HCT116 (cell line): ENCODE measurements at regions not wholly inside any gene's neighbourhood (a gene's known extent, or its start where the extent isn't known, plus 50 kb on each side); places are given as distances from the start of the nearest gene placed in this dataset.

ENCODE experiments used
- ATF3 ChIP-seq: IDR thresholded peaks from 2 replicates; pipeline ENCODE4 v1.6.1; 2012
- CTCF ChIP-seq, 3 experiments: fragments of 200-600 bp in 1 of 3; sonication (generic) in 1 of 3; IDR thresholded peaks in 2 of 3; conservative IDR thresholded peaks in 1 of 3; 2 replicates each; pipeline ENCODE4 v1.5.1; 2012 to 2017; ENCODE audit warnings: low read depth in 2 of 3, low read length in 2 of 3, antibody characterized with exemption in 1 of 3, borderline replicate concordance in 1 of 3, control low read depth in 1 of 3, mild to moderate bottlenecking in 1 of 3, mixed read lengths in 1 of 3, mixed run types in 1 of 3, moderate library complexity in 1 of 3; ENCODE audit not compliant: insufficient read depth in 1 of 3
- EZH2 ChIP-seq: fragments of 200-600 bp; sonication (generic); IDR thresholded peaks from 2 replicates; pipeline ENCODE4 v1.6.1; 2017; ENCODE audit warnings: antibody characterized with exemption, mixed run types
- POLR2A ChIP-seq: IDR thresholded peaks from 2 replicates; pipeline ENCODE4 v1.7.0; 2011; ENCODE audit warnings: borderline replicate concordance; ENCODE audit not compliant: insufficient read depth, insufficient read length; ENCODE audit errors: extremely low read depth
- POLR2AphosphoS5 ChIP-seq: IDR thresholded peaks from 2 replicates; pipeline ENCODE4 v1.6.1; 2011; ENCODE audit warnings: mild to moderate bottlenecking, low read depth, low read length, moderate library complexity
- REST ChIP-seq: IDR thresholded peaks from 2 replicates; pipeline ENCODE4 v1.6.1; 2012; ENCODE audit warnings: low read depth
- SP1 ChIP-seq: IDR thresholded peaks from 2 replicates; pipeline ENCODE4 v1.6.1; 2012; ENCODE audit warnings: low read depth
- YY1 ChIP-seq: IDR thresholded peaks from 2 replicates; pipeline ENCODE4 v1.6.1; 2011; ENCODE audit warnings: low read length, low read depth, moderate library complexity, mild to moderate bottlenecking; ENCODE audit not compliant: insufficient replicate concordance; ENCODE audit errors: extremely low read depth
- ZBTB33 ChIP-seq: IDR thresholded peaks from 2 replicates; pipeline ENCODE4 v1.6.1; 2011; ENCODE audit warnings: mild to moderate bottlenecking, low read length, moderate library complexity; ENCODE audit not compliant: insufficient replicate concordance; ENCODE audit errors: extremely low read depth
- ZNF274 ChIP-seq: fragments of 200-500 bp; sonication (Bioruptor generic); IDR thresholded peaks from 2 replicates; pipeline ENCODE4 v1.6.1; 2014; ENCODE audit warnings: mild to moderate bottlenecking, low read depth, low read length, inconsistent platforms

- TF ChIP-seq ATF3: no peak
- TF ChIP-seq CTCF (IDR thresholded peaks at IDR 0.05 in 2 of 3, conservative IDR thresholded peaks at IDR 0.05 in 1 of 3; ENCODE audit: borderline replicate concordance in 1 of 3, insufficient read depth in 1 of 3, low read depth in 2 of 3, low read length in 2 of 3): no peak
- no peak for TF ChIP-seq EZH2
- TF ChIP-seq SP1: no peak
- TF ChIP-seq POLR2A: no peak
- no peak for TF ChIP-seq ZBTB33
- no peak for TF ChIP-seq POLR2AphosphoS5
- TF ChIP-seq ZNF274: no peak
- no peak for TF ChIP-seq YY1
- no peak for TF ChIP-seq REST
Observed at GRCh38 chr2:34316788-34317187, 717.7 kb upstream of the FAM98A start.
